Kidney epithelial cell (primary cell): ENCODE measurements at regions not wholly inside any gene's neighbourhood (a gene's known extent, or its start where the extent isn't known, plus 50 kb on each side); places are given as distances from the start of the nearest gene placed in this dataset.

ENCODE experiments used
- DNase-seq: peaks from one replicate; pipeline ENCODE4 v3.0.0-alpha.2; 2010; ENCODE audit warnings: low read depth
- H3K27me3 ChIP-seq: 2 replicates; pipeline ENCODE4 v1.6.0; 2011; ENCODE audit warnings: low read length; ENCODE audit not compliant: control insufficient read depth, insufficient read depth
- H3K36me3 ChIP-seq: 2 replicates; pipeline ENCODE4 v1.5.1; 2011; ENCODE audit warnings: low read length; ENCODE audit not compliant: control insufficient read depth, insufficient read depth
- H3K4me3 ChIP-seq: 2 replicates; pipeline ENCODE4 v1.5.1; 2011; ENCODE audit warnings: low read depth, mild to moderate bottlenecking, control low read depth, low read length
- CTCF ChIP-seq: IDR thresholded peaks from 2 replicates; pipeline ENCODE4 v1.5.1; 2011; ENCODE audit warnings: mild to moderate bottlenecking, moderate library complexity, low read length, control low read depth, inconsistent platforms; ENCODE audit not compliant: insufficient read depth, poor library complexity, severe bottlenecking

DNA sequence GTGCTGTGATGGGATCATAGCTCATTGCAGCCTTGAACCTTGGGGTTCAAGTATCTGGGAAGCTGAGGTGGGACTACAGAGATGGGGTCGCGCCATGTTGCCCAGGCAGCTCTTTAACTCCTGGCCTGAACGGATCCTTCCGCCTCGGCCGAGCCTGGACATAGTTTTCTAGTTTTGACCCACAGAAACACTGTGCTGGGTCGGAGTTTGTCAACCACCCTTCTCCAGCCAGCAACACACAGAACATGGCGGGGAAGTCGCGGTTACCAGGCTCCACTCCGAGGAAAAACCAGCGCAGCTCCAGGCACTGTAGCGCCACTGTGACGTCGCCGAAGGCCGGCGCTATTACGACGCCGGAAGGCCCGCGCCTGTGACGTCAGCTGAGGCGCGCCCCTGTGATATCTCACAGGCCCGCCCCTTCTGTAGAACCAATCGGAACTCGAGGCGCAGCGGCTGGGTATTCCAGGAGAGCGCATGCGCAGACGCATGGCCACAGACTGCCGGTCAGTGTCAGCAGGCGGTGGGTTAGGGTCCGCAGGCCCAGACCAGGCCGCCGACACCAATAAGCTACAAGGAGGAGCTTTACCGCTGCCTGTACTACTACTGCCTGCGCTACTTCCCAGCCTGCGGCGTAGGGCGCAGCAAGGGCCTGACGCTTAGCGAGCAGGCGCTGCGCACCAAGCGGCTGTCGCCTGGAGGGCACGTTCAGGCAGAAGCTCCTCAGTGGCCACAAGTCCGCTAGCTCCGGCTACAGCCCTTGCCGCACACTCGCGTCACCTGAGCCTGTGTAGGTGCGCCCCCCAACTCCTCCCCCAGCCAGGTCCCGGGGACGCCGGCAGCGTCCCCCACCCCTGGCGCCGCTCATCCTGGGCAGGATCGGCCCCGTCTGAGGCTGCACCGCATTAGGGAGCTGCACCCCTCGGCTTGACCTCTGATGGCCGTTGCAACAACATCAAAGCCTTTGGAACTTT lies 135.2 kb upstream of the KCTD7 start:
- peak; percentile 83 for DNase-seq
- TF ChIP-seq CTCF: no peak
- Histone ChIP-seq H3K36me3 (no peaks in the 10 kb centered on the region), H3K4me3 (peak overlapping the region; percentile 86), H3K27me3 (no peaks in the 10 kb centered on the region)

DNA sequence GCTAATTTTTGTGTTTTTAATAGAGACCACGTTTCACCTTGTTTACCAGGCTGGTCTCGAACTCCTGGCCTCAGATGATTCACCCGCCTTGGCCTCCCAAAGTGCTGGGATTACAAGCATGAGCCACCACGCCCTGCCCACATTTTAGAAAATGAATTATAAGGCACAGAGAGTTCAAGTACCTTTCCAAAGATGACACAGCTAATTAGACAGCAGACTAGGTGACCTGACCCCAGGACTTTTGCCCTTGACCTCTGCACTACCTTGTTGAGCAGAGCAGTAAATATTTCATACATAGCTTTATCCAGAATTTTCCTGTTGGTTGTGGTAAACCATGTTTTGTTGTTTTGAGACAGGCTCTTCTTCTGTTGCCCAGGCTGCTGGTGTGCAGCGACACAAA lies 131.3 kb upstream of the KCTD7 start:
- TF ChIP-seq CTCF: no peak
- Histone ChIP-seq H3K27me3 (no peaks in the 10 kb centered on the region), H3K36me3 (no peaks in the 10 kb centered on the region), H3K4me3 (no peak overlapping the region)
- DNase-seq: no peak

DNA sequence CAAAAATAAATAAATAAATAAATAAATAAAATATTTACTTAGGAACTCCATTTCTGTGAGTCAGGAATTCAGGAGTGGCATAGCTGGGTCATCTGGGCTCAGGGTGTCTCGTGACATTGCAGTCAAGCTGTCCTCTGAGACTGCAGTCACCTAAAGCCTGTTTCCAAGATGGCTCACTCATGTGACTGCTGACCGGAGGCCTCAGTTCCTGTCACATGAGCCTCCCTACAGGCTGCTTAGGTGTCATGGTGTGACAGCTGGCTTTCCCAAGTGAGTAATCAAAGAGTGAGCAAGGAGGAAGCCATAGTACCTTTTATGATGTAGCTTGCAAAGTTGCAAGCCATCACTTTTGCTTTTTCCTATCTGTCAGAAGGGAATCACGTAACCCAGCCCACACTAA lies 128.6 kb upstream of the KCTD7 start:
- peak; percentile 5 for DNase-seq
- no peak overlapping the region for H3K4me3 ChIP-seq
- no peaks in the 10 kb centered on the region for H3K36me3 ChIP-seq
- no peak for TF ChIP-seq CTCF
- H3K27me3 ChIP-seq: no peaks in the 10 kb centered on the region

DNA sequence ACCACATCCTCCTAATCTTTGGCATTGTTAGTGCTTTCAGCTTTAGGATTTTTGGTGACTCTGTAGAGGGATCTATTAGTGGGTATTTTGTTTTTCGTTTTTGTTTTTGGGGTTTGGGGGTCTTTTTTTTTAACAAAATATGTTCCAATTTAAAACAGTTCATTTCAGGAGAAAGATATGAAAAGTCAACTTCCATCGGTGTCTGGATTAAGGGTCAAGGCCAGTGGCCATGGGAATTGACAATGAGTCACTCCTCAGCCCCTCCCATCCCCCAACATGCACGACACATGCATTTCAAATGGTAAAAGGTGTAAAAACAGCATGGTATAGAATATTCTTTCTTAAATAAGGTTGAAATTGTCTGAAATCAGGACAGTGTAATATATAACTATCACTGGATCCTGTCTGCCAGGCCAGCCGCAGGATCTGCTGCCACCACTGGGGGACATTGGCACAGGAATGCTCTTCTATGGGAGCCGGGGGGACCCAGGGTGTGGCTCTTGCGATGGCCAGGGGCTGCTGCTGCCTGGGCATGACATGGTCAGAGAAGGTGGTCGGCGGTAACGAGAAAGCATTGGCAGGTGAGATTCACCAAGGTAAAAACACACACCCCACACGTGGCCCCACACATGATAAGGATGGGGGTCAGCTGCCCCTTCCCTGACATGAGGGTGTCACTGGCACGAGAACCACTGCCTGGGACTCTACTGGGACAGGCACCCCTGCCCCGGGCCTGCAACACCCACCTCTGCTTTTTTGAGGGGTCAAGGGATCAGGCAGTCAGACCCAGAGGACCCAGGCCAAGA lies 126.2 kb upstream of the KCTD7 start:
- no peak for DNase-seq
- Histone ChIP-seq H3K27me3 (peaks cover 5% of the 10 kb centered on the region), H3K36me3 (no peaks in the 10 kb centered on the region), H3K4me3 (no peak overlapping the region)
- peak; percentile 26 for TF ChIP-seq CTCF

GRCh38 chr7:66503036-66503370 lies 125.7 kb upstream of the KCTD7 start:
- peaks cover 5% of the 10 kb centered on the region for H3K27me3 ChIP-seq
- no peak for TF ChIP-seq CTCF

More at GRCh38 chr7:66503036-66503370, 125.7 kb upstream of the KCTD7 start:
- DNase-seq: no peak
- Histone ChIP-seq H3K36me3 (no peaks in the 10 kb centered on the region), H3K4me3 (no peak overlapping the region)
